ENCODE measurements at regions not wholly inside any gene's neighbourhood (a gene's known extent, or its start where the extent isn't known, plus 50 kb on each side); places are given as distances from the start of the nearest gene placed in this dataset.

DNA sequence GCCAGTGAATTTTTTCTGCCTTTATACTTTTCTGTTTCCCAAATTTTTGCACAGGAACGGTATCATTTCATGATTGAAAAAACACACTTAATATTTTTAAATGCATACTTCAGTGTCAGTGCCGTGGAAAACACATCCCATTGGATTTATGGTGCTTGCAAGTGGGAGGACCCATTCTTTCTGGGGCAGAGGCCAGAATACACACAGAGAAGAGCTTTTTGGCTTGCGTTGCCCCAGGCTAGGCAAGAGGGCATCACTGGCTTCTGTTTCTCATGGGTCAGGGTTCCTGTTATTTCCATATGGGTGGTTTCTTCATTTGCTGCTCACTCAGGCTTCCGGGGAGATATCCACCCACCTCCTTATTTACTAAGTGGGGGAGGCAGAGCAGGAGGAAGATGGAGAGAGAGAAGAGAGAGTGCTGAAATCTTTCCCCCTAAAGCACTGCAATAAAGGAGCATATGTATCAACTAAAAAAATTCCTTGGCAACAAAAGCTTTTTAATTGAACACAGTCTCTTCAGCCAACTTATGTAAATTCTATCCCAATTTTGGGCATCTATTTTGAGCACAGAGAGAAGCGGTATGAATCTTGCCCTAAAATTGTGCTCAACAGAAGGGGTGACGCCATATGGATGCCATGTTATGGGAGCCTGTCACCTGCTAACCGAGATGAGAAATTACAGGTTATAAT lies 66.0 kb upstream of the KIRREL3 start:
- Histone ChIP-seq H3K36me3 (ENCODE audit: insufficient read depth, low read length) (no peaks in the 10 kb centered on the region), H3K9me2 (ENCODE audit: insufficient read depth, low read length) (no peaks in the 10 kb centered on the region), H3K9me3 (ENCODE audit: low read length) (no peaks in the 10 kb centered on the region), H3K27ac (ENCODE audit: low read length) (no peak overlapping the region), H3K4me2 (ENCODE audit: low read length) (no peak overlapping the region), H4K20me1 (ENCODE audit: insufficient read depth) (no peaks in the 10 kb centered on the region), H3K79me2 (replicated peaks; ENCODE audit: insufficient read depth, low read length) (no peaks in the 10 kb centered on the region), H3K4me3 (ENCODE audit: low read length) (no peak overlapping the region), H3K9ac (ENCODE audit: low read length) (no peak overlapping the region), H3F3A (ENCODE audit: insufficient read depth, low read length, poor library complexity, severe bottlenecking) (no peaks in the 10 kb centered on the region), H2AFZ (ENCODE audit: low read depth, low read length) (no peak overlapping the region), H3K27me3 (ENCODE audit: insufficient read depth, low read depth, low read length) (no peaks in the 10 kb centered on the region)
- TF ChIP-seq CTCF (IDR thresholded peaks at IDR 0.05; ENCODE audit: poor library complexity, severe bottlenecking) (no peak), RAD21 (conservative IDR thresholded peaks at IDR 0.05) (no peak), REST (IDR thresholded peaks at IDR 0.05; ENCODE audit: borderline replicate concordance) (no peak), EP300 (conservative IDR thresholded peaks at IDR 0.05; ENCODE audit: poor library complexity, severe bottlenecking) (no peak), POLR2AphosphoS5 (IDR thresholded peaks at IDR 0.05) (no peak), TAF1 (IDR thresholded peaks at IDR 0.05; ENCODE audit: low read depth) (no peak), EZH2 (IDR thresholded peaks at IDR 0.05; ENCODE audit: borderline replicate concordance, insufficient read depth, low read length, poor library complexity, severe bottlenecking) (no peak), SMC3 (conservative IDR thresholded peaks at IDR 0.05; ENCODE audit: poor library complexity) (no peak)

DNA sequence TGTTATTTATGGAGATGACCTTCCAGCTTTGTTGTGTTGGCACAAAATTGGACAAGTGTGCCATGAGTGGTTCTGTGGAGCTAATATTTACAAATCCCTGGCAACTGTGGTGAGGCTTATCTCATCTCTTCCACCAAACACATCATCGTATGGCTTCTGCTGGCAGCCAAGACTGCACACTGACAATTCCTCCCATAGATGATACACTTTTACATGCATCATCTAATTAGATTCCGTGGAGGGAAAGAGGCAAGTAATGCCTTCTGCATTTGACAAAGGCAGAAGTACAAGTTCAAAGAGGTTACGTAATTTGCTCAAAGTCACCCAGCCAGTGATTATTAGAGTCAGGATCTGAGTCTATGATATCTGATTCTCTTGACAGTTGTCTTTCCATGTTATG lies 62.7 kb upstream of the KIRREL3 start:
- no peak overlapping the region for H3K9ac ChIP-seq (ENCODE audit: low read length)
- no peak for TF ChIP-seq RAD21 (conservative IDR thresholded peaks at IDR 0.05)
- no peak for TF ChIP-seq MXI1 (conservative IDR thresholded peaks at IDR 0.05; ENCODE audit: poor library complexity, severe bottlenecking)
- no peak for TF ChIP-seq TAF1 (IDR thresholded peaks at IDR 0.05; ENCODE audit: low read depth)
- no peak for TF ChIP-seq SMC3 (conservative IDR thresholded peaks at IDR 0.05; ENCODE audit: poor library complexity)
- TF ChIP-seq REST (IDR thresholded peaks at IDR 0.05; ENCODE audit: borderline replicate concordance), result no peak
- TF ChIP-seq CTCF (IDR thresholded peaks at IDR 0.05; ENCODE audit: poor library complexity, severe bottlenecking), result no peak
- TF ChIP-seq POLR2AphosphoS5 (IDR thresholded peaks at IDR 0.05), result no peak
- TF ChIP-seq EP300 (conservative IDR thresholded peaks at IDR 0.05; ENCODE audit: poor library complexity, severe bottlenecking), result no peak
- TF ChIP-seq EZH2 (IDR thresholded peaks at IDR 0.05; ENCODE audit: borderline replicate concordance, insufficient read depth, low read length, poor library complexity, severe bottlenecking), result no peak
- no peaks in the 10 kb centered on the region for H3K79me2 ChIP-seq (replicated peaks; ENCODE audit: insufficient read depth, low read length)

More for the DNA sequence above, 62.7 kb upstream of the KIRREL3 start:
- no peaks in the 10 kb centered on the region for H3K27me3 ChIP-seq (ENCODE audit: insufficient read depth, low read depth, low read length)
- H4K20me1 ChIP-seq (ENCODE audit: insufficient read depth), result no peaks in the 10 kb centered on the region
- no peak overlapping the region for H2AFZ ChIP-seq (ENCODE audit: low read depth, low read length)
- H3K4me2 ChIP-seq (ENCODE audit: low read length), result no peak overlapping the region
- no peaks in the 10 kb centered on the region for H3K36me3 ChIP-seq (ENCODE audit: insufficient read depth, low read length)
- H3F3A ChIP-seq (ENCODE audit: insufficient read depth, low read length, poor library complexity, severe bottlenecking), result no peaks in the 10 kb centered on the region
- H3K9me3 ChIP-seq (ENCODE audit: low read length), result no peaks in the 10 kb centered on the region
- no peak overlapping the region for H3K4me3 ChIP-seq (ENCODE audit: low read length)
- H3K9me2 ChIP-seq (ENCODE audit: insufficient read depth, low read length), result no peaks in the 10 kb centered on the region
- H3K27ac ChIP-seq (ENCODE audit: low read length), result no peak overlapping the region
